ENCODE measurements at regions not wholly inside any gene's neighbourhood (a gene's known extent, or its start where the extent isn't known, plus 50 kb on each side); places are given as distances from the start of the nearest gene placed in this dataset.

GRCh38 chr13:34588362-34588761 lies 353.7 kb upstream of the NBEA start:
- no peak for DNase-seq

- no peak for DNase-seq
Observed at GRCh38 chr13:34589581-34589980, 352.5 kb upstream of the NBEA start.

GRCh38 chr13:34591129-34591528 lies 350.9 kb upstream of the NBEA start:
- no peak for DNase-seq

- DNase-seq: no peak
Observed at GRCh38 chr13:34591900-34592529, 350.1 kb upstream of the NBEA start.

- DNase-seq: no peak
Observed at GRCh38 chr13:34593658-34594057, 348.4 kb upstream of the NBEA start.

GRCh38 chr13:34594507-34594906 lies 347.6 kb upstream of the NBEA start:
- DNase-seq: no peak

GRCh38 chr13:34608331-34608730 lies 333.7 kb upstream of the NBEA start:
- no peak for DNase-seq

GRCh38 chr13:34611671-34612070 lies 330.4 kb upstream of the NBEA start:
- DNase-seq: no peak

- DNase-seq: no peak
Observed at GRCh38 chr13:34617473-34618083, 324.5 kb upstream of the NBEA start.

GRCh38 chr13:34618654-34619053 lies 323.4 kb upstream of the NBEA start:
- DNase-seq: no peak

GRCh38 chr13:34619326-34619725 lies 322.7 kb upstream of the NBEA start:
- DNase-seq: no peak

- no peak for DNase-seq
Observed at GRCh38 chr13:34620074-34620850, 321.8 kb upstream of the NBEA start.

- no peak for DNase-seq
Observed at GRCh38 chr13:34620862-34621261, 321.2 kb upstream of the NBEA start.

GRCh38 chr13:34623331-34623730 lies 318.7 kb upstream of the NBEA start:
- no peak for DNase-seq

GRCh38 chr13:34627509-34628208 lies 314.4 kb upstream of the NBEA start:
- no peak for DNase-seq

- DNase-seq: no peak
Observed at GRCh38 chr13:34628209-34628682, 313.8 kb upstream of the NBEA start.

GRCh38 chr13:34634448-34634847 lies 307.6 kb upstream of the NBEA start:
- no peak for DNase-seq

GRCh38 chr13:34637138-34637537 lies 304.9 kb upstream of the NBEA start:
- no peak for DNase-seq

GRCh38 chr13:34637636-34638035 lies 304.4 kb upstream of the NBEA start:
- DNase-seq: no peak

GRCh38 chr13:34638897-34639296 lies 303.2 kb upstream of the NBEA start:
- no peak for DNase-seq

- no peak for DNase-seq
Observed at GRCh38 chr13:34640179-34640992, 301.7 kb upstream of the NBEA start.

GRCh38 chr13:34640993-34641330 lies 301.1 kb upstream of the NBEA start:
- DNase-seq: no peak
